ENCODE measurements at regions not wholly inside any gene's neighbourhood (a gene's known extent, or its start where the extent isn't known, plus 50 kb on each side); places are given as distances from the start of the nearest gene placed in this dataset.
"Not testable (repeated sequence)": the region's sequence is repeated elsewhere in the genome, so short reads cannot be mapped to it uniquely, and the experiment has no call there.

DNA sequence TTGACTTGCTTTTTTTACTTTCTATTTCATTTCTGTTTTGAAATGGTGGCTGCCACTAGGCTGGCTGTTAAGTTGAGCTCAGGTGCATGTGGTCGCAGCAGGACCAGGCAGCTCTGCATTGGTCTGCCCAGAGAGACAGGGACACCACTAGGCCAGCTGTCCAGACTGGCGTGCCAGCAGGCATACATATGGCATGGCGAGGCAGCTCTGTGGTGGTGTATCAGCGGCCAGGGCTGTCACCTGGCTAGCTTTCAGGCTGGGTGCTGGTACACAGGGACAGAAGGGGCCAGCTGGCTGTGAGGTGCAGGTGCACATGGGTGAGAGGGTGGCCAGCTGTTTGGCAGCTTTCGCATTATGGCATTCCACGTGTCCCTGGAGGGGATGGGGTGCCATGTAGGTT is 654.0 kb upstream of the ACO1 start:
- Mint-ChIP-seq H3K4me3 (no peak overlapping the region), H3K9me3 (peaks cover 0 to 5% (median 0%) of the 10 kb centered on the region in 7 donors), H3K4me1 (no peaks in the 10 kb centered on the region), H3K36me3 (no peaks in the 10 kb centered on the region), H3K27ac (no peak overlapping the region), H3K27me3 (peaks cover 0 to 5% (median 0%) of the 10 kb centered on the region in 3 donors)
- DNase-seq (no peak), ATAC-seq (ENCODE audit: low read depth in 2 of 2) (no peak)

DNA sequence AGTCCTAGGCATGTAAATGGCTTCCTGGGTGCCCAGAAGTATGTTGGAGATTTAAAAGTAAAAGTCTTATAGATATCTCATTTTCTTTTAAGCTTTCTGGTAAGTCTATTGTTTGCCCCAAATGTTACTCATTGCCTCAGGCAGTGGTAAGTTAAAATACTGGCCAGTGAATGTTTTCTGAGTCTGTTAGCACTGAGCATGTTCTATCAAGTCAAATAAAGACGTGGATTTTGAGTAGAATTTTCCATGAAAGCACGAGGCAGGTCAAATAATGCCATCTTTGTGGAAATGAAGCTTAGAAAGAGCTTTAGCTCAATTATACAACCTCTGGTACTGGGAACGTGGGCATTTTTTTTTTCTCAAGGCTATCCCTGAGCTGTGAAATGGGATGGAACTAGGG is 651.3 kb upstream of the ACO1 start:
- Mint-ChIP-seq H3K36me3 (no peaks in the 10 kb centered on the region), H3K4me1 (no peaks in the 10 kb centered on the region), H3K27me3 (peaks cover 0 to 5% (median 0%) of the 10 kb centered on the region in 3 donors), H3K27ac (no peak overlapping the region), H3K9me3 (peaks cover 0 to 3% (median 0%) of the 10 kb centered on the region in 7 donors), H3K4me3 (no peak overlapping the region)
- no peak for ATAC-seq (ENCODE audit: low read depth in 2 of 2)
- no peak for DNase-seq

DNA sequence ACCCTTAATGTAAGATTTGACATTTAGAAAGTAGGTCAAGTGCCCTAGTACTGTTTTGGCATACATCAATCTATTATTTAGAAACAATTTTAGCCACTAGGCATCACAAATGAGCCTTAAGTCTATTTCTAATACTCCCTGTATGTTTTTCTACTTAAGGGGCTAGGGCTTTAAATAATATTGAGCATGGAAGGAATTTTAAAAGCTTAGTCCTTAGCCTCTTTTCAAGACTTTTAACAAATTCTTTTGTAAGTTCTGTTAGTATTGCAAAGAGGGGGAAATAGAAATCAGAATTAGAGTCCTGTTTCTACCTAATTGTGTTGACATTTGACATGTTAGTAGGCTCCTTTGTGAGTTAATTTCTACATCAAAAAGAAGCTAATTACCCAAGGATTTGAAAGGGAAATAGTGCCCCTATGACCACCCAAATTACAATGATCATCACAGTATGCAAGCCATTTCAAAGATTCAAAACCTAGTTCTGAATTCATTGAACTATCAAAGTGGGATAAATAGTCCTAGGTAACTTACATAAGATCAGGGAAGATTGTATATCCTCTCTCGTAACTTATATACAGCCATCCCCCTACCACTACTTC is 647.8 kb upstream of the ACO1 start:
- Mint-ChIP-seq H3K36me3 (no peaks in the 10 kb centered on the region), H3K9me3 (no peaks in the 10 kb centered on the region), H3K27ac (no peak overlapping the region), H3K4me1 (no peaks in the 10 kb centered on the region), H3K27me3 (peaks cover 0 to 5% (median 0%) of the 10 kb centered on the region in 3 donors), H3K4me3 (no peak overlapping the region)
- DNase-seq (no peak), ATAC-seq (ENCODE audit: low read depth in 2 of 2) (no peak)

GRCh38 chr9:31740705-31741104 is 643.7 kb upstream of the ACO1 start:
- H3K4me1 Mint-ChIP-seq, result no peaks in the 10 kb centered on the region
- ATAC-seq (ENCODE audit: low read depth in 2 of 2) (no peak), DNase-seq (no peak)
- no peak overlapping the region for H3K4me3 Mint-ChIP-seq
- H3K27ac Mint-ChIP-seq, result no peak overlapping the region
- H3K36me3 Mint-ChIP-seq, result no peaks in the 10 kb centered on the region
- no peaks in the 10 kb centered on the region for H3K27me3 Mint-ChIP-seq
- no peaks in the 10 kb centered on the region for H3K9me3 Mint-ChIP-seq

DNA sequence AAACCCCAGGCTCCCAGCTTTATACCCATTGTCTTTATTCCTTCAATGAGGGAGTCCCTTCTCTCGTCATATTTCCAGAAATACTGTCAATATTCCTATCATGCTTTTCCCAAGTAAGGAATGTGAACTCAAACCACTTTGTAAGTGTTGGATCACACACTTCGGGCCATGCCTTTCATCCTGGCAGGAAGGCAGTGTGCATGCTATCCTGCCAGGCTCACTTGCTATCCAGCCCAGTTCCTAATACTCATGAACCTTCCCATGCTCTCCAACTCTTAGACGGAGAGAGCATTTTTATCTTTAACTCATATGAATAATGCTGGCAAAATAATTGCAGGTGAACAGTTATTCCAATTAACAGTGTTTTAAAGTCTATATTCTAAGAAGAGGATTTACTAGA is 639.9 kb upstream of the ACO1 start:
- no peaks in the 10 kb centered on the region for H3K4me1 Mint-ChIP-seq

GRCh38 chr9:31745468-31745867 is 639.0 kb upstream of the ACO1 start:
- peaks cover 0 to 2% (median 0%) of the 10 kb centered on the region in 7 donors for H3K9me3 Mint-ChIP-seq
- no peak overlapping the region for H3K27ac Mint-ChIP-seq
- H3K27me3 Mint-ChIP-seq, result no peaks in the 10 kb centered on the region
- DNase-seq (no peak), ATAC-seq (ENCODE audit: low read depth in 2 of 2) (no peak)
- H3K4me3 Mint-ChIP-seq, result no peak overlapping the region
- H3K36me3 Mint-ChIP-seq, result no peaks in the 10 kb centered on the region
- H3K4me1 Mint-ChIP-seq, result no peaks in the 10 kb centered on the region

More for the DNA sequence above, 639.9 kb upstream of the ACO1 start:
- Mint-ChIP-seq H3K9me3 (no peaks in the 10 kb centered on the region), H3K27me3 (no peaks in the 10 kb centered on the region), H3K4me3 (no peak overlapping the region), H3K36me3 (no peaks in the 10 kb centered on the region), H3K27ac (no peak overlapping the region)
- ATAC-seq (ENCODE audit: low read depth in 2 of 2) (no peak), DNase-seq (no peak)

- no peaks in the 10 kb centered on the region for H3K36me3 Mint-ChIP-seq
- H3K9me3 Mint-ChIP-seq, result peaks cover 0 to 2% (median 0%) of the 10 kb centered on the region in 7 donors
- ATAC-seq (ENCODE audit: low read depth in 2 of 2) (no peak), DNase-seq (no peak)
- no peaks in the 10 kb centered on the region for H3K27me3 Mint-ChIP-seq
- H3K27ac Mint-ChIP-seq, result no peak overlapping the region
- H3K4me1 Mint-ChIP-seq, result no peaks in the 10 kb centered on the region
- no peak overlapping the region for H3K4me3 Mint-ChIP-seq
Measured at GRCh38 chr9:31745886-31746285, 638.6 kb upstream of the ACO1 start.

GRCh38 chr9:31753756-31754155 is 630.7 kb upstream of the ACO1 start:
- ATAC-seq (ENCODE audit: low read depth in 2 of 2) (no peak), DNase-seq (no peak)
- Mint-ChIP-seq H3K27me3 (no peaks in the 10 kb centered on the region), H3K4me1 (no peaks in the 10 kb centered on the region), H3K27ac (no peak overlapping the region), H3K4me3 (no peak overlapping the region), H3K9me3 (peaks cover 0 to 3% (median 2%) of the 10 kb centered on the region in 7 donors), H3K36me3 (no peaks in the 10 kb centered on the region)

- no peak for ATAC-seq (ENCODE audit: low read depth in 2 of 2)
- Mint-ChIP-seq H3K27ac (no peak overlapping the region), H3K27me3 (no peaks in the 10 kb centered on the region), H3K9me3 (peaks cover 0 to 2% (median 0%) of the 10 kb centered on the region in 7 donors), H3K4me3 (no peak overlapping the region), H3K4me1 (no peaks in the 10 kb centered on the region), H3K36me3 (no peaks in the 10 kb centered on the region)
- DNase-seq, result no peak
Measured at GRCh38 chr9:31759703-31760102, 624.7 kb upstream of the ACO1 start.

DNA sequence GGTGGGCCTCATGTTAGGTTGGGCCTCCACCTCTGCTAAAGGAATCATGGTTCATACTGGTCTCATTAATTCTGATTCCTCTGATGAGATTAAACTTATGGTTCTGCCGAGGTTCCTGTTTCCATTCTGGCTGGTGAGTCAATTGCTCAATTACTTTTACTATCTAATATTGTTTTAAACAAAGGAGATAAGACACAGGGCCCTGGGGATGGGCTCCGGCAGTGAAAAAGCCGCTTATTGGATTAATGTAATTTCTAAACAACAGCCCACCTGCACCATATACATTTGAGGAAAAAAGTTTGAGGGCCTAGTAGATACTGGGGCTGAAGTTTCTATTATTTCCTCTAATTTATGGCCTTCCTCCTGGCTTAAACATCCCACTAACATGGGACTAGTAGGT is 610.4 kb upstream of the ACO1 start:
- H3K4me3 Mint-ChIP-seq, H3K4me1 Mint-ChIP-seq: not testable (repeated sequence)

DNA sequence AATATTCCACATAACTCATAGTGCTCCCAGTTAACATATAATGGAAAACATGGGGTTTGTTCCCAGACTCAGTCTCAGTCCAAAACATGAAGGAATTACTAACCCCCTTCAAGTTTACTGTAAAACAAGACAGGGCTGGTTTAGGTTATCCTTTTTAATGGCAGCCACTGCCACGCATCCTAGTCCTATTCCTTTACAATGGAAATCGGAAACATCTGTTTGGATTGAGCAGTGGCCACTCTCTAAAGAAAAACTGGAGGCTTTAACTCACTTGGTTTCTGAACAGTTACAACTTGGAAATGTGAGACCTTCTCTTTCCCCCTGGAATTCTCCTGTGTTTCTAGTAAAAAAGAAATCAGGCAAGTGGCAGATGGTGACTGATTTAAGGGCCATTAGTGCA is 609.9 kb upstream of the ACO1 start:
- peaks cover 20 to 45% (median 26%) of the 10 kb centered on the region in 7 donors for H3K9me3 Mint-ChIP-seq
- H3K27ac Mint-ChIP-seq, result no peak overlapping the region
- no peak for ATAC-seq (ENCODE audit: low read depth in 2 of 2)

More for the DNA sequence above, 610.4 kb upstream of the ACO1 start:
- H3K27me3 Mint-ChIP-seq; H3K27ac Mint-ChIP-seq; ATAC-seq (ENCODE audit: low read depth in 2 of 2); DNase-seq: not testable (repeated sequence)
- Mint-ChIP-seq H3K9me3 (peaks cover 19 to 40% (median 23%) of the 10 kb centered on the region in 7 donors), H3K36me3 (peaks cover 0 to 19% of the 10 kb centered on the region in 2 donors)

DNA sequence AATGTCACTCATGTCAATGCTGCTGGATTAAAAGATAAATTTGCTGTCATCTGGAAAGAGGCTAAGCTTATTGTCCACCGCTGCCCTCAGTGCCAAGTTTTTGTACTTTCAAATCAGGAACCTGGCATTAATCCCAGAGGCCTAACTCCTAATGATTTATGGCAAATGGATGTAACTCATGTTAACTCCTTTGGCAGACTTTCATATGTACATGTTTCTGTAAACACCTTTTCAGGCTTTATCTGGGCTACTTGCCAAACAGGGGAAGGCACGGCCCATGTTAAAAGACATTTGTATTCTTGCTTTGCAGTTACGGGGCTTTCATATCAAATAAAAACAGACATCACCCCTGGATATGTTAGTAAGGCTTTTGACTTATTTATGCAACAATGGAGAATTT is 608.0 kb upstream of the ACO1 start:
- no peaks in the 10 kb centered on the region for H3K4me1 Mint-ChIP-seq
- ATAC-seq (ENCODE audit: low read depth in 2 of 2) (no peak), DNase-seq (no peak)
- no peak overlapping the region for H3K27ac Mint-ChIP-seq
- H3K36me3 Mint-ChIP-seq, result peaks cover 4 to 14% of the 10 kb centered on the region in 2 donors
- no peak overlapping the region for H3K4me3 Mint-ChIP-seq
- peaks cover 18 to 49% (median 29%) of the 10 kb centered on the region in 7 donors for H3K9me3 Mint-ChIP-seq
- no peaks in the 10 kb centered on the region for H3K27me3 Mint-ChIP-seq

More for the DNA sequence above, 609.9 kb upstream of the ACO1 start:
- no peak overlapping the region for H3K4me3 Mint-ChIP-seq
- H3K4me1 Mint-ChIP-seq, result no peaks in the 10 kb centered on the region
- no peaks in the 10 kb centered on the region for H3K27me3 Mint-ChIP-seq
- no peak for DNase-seq
- H3K36me3 Mint-ChIP-seq, result peaks cover 0 to 19% of the 10 kb centered on the region in 2 donors

DNA sequence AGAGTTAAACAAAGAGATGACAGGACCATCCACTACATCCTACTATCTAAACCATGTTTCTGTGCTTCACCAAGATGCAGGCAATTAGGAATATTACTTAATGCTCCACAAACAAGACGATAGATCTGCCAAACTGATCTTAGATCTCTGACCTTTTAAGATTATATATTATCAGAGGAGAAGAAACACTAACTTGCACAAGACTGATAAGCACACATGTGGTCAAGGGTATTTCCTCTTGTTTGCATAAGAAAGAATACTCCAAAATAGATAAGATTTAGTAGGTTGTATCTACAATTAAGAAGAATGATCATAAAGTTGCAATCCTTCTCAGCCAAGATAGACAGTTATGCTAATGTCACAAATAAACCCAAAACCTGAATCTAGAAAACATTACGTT is 601.0 kb upstream of the ACO1 start:
- no peak for ATAC-seq (ENCODE audit: low read depth in 2 of 2)
- H3K4me1 Mint-ChIP-seq, result no peaks in the 10 kb centered on the region
- peaks cover 0 to 13% of the 10 kb centered on the region in 2 donors for H3K36me3 Mint-ChIP-seq
- no peak for DNase-seq
- no peaks in the 10 kb centered on the region for H3K27me3 Mint-ChIP-seq
- peaks cover 12 to 45% (median 24%) of the 10 kb centered on the region in 7 donors for H3K9me3 Mint-ChIP-seq
- no peak overlapping the region for H3K27ac Mint-ChIP-seq
- no peak overlapping the region for H3K4me3 Mint-ChIP-seq

- H3K36me3 Mint-ChIP-seq, result no peaks in the 10 kb centered on the region
- H3K27me3 Mint-ChIP-seq, result no peaks in the 10 kb centered on the region
- H3K4me1 Mint-ChIP-seq, result no peaks in the 10 kb centered on the region
- no peak overlapping the region for H3K27ac Mint-ChIP-seq
- H3K4me3 Mint-ChIP-seq, result no peak overlapping the region
- no peak for ATAC-seq (ENCODE audit: low read depth in 2 of 2)
- DNase-seq, result no peak
- peaks cover 0 to 5% (median 0%) of the 10 kb centered on the region in 7 donors for H3K9me3 Mint-ChIP-seq
Measured at GRCh38 chr9:31790720-31791119, 593.7 kb upstream of the ACO1 start.

All from naive B cell (primary cell).